ENCODE measurements at regions not wholly inside any gene's neighbourhood (a gene's known extent, or its start where the extent isn't known, plus 50 kb on each side); places are given as distances from the start of the nearest gene placed in this dataset.

DNA sequence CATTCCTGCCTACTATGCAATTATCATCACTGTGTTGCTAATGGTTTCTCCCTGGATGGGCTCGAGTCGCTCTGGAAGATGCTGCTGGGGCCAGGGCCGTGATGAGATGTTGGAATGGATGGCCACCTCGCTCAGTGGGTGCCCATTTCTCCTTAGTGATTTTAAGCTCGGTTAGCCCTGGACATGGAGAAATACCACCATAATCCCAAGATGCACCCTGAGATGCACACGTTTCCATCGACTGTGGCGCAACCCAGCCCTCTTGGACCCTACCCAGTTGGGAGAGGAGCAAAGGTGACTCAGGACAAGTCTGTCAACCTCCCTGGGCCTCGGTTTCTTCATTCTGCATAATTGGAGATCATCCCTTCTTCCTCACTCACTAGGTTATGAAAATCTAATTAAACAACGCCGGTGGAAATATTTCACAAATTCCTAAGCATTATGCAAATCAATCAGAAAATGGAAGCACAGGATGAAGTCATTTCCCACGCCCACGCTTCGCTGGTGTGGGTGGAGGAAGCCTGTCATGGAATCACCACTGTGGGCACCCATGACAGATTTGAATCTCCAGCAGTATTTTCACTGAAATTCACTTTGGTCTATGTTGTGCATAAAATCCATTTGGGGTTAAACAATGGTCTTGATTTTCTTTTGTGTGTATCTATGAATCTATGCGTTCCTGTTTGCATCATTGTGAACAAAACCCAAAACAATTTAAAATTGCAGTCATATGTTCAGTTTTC, 195.2 kb downstream of the AXIN2 start:
- peak; percentile 48 to 63 (median 51) for DNase-seq (ENCODE audit: low read depth in 3 of 3)

DNA sequence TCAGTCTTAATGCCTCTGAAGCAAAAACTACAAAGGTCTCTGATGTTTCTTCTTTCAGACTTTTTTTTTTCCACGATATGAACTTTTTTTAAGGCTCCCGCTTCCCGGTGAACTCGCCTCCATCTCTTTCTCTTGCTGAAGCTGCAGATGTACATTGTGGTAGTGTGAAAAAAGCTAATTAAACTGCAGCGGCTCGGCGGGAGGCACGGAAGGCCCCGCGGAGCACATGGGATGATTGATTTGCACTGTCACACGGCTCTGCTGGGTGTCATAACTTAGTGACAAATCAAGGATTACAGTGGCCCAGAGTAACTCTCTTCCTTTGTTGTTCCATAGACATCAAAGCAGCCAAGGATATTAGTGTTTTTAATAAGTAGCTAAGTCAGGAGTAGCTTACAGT, 196.3 kb downstream of the AXIN2 start:
- DNase-seq (ENCODE audit: low read depth in 3 of 3) = no peak

DNA sequence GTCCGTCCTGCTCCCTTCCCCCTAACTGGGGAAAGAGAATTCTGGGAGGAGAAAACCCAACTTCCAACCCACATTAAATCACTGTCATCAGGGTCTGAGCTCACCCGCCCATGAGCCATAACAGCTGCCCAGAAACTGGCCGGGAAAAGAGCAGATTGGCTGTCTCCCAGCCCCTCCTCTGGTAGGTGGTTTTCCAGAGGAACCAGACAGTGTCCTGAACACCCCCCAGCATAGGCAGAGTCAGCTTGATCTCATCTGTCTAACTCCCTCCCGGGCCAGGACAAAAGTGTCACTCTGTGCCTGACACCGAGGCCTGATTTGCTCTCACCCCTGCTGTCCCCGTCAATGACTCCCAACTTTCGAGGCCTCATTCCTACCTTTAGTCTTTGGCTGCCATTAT, 197.0 kb downstream of the AXIN2 start:
- DNase-seq (ENCODE audit: low read depth in 3 of 3) = no peak

DNA sequence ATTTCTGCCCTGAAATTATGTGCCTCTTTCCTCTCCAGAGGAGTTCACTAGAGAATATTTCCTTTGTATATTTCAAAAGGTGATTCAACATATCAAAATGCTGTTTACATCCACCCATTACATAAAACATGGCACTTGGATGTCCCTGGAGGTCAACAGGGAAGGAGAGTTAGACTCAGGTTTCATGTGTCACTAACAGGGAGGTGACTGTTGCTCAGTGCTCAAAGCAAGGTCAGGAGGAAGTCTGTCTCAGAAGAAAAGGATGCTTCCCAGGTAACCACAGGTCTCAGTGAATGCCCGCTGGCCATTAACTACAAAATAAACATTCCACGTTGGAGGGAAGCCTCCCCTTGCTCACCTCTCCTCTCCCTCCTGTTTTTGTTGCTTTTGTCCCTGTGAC, 198.6 kb downstream of the AXIN2 start:
- no peak for DNase-seq (ENCODE audit: low read depth in 3 of 3)

DNA sequence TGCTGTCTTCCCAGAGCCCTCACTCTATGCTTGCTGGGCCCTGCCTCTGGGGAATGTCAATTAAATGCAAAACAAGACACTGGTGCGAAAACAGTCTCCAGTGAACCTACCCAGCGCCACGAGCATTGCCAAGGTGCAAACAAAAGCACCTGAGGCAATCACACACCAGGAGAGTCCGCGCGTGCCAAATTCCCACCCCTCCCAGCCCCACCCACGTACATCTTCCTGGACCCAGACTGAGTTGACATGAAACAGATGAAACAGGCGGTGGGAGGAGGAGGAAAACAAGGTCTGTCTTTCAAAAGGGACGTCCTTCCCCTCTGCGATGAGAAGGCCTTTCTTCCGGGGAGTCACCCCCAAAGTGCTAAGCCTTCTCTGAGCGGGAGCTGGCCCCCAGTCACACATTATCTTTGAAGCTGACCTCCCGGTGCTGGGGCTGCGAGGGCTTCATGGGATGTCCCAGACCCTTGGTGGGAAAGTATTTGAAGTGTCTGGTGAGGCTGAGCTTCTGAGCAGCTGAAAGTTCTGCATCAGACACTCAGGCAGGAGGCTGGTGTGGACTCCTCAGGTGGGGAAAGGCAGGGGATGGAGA, 200.4 kb downstream of the AXIN2 start:
- DNase-seq (ENCODE audit: low read depth in 3 of 3) = no peak

DNA sequence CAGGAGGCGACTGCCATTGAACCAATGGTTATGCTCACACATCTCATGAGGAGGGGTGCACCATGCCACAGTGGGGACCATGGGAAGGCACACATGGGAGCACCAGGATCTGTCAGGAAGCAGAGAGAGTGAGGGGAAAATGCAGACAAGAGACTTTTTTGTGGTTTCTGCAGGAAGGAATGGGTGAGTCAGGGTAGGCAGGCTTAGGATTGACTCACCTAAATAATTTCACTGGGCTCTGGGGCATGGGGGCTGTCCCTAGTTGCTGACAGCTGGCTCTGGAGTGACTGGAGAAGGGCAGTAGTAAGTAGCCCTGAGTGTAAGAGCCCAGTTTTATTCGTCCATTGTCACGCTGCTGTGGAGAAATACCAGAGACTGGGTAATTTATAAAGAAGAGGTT, 202.4 kb downstream of the AXIN2 start:
- DNase-seq (ENCODE audit: low read depth in 3 of 3) = no peak

DNA sequence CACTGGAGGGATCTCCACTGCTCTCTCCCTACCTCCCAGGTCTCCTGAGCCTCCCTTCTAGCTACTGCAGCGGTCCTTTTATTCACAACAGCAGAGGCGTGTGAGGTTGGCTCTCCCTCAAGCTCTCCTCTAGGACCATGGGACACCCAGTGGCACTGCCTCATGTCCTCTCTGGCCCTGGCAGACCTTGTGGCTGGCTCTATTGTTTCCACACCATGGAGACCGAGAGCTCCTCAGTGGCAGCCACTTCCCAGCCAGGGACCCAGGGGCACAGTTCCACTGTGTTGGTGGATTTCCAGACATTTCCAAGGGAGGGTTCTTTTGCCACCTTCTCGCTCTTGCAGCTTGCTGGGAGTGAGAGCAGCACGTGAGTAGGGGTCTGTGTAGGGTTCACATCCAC, 204.9 kb downstream of the AXIN2 start:
- no peak for DNase-seq (ENCODE audit: low read depth in 3 of 3)

DNA sequence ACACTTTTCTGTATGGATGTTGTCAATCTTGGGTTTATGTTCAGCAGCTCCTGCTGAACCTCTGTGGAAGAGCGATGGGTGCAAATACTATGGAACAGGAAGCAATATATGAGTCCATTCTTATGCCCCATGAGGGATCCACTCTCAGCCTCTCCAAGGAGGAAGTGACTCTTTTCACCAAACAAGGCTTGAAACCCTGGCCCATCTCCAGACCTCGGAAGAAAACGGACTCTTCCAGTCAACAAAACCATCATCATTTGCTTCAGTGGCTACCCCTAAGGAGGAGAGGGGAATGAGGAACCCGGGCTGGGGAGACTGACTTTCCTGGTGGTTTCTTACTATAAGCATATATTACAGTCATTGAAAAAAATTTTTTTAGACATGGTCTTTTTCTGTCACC, 206.2 kb downstream of the AXIN2 start:
- no peak for DNase-seq (ENCODE audit: low read depth in 3 of 3)

DNA sequence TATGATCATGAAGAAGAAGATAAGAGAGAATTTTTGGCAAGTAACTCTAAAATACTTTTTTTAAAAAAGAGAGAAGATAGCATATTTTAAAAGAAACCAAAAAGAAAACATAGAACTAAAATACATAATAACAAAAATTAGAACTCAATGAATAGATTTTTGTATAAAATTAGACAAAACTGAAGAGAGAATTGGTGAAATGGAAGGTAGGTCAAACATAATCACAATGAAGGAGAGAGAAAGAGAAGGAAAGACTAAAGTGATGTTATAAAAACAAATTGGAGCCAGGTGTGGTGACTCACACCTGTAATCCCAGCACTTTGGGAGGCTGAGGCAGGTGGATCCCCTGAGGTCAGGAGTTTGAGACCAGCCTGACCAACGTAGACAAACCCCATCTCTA, 211.5 kb downstream of the AXIN2 start:
- DNase-seq (ENCODE audit: low read depth in 3 of 3) = no peak

DNA sequence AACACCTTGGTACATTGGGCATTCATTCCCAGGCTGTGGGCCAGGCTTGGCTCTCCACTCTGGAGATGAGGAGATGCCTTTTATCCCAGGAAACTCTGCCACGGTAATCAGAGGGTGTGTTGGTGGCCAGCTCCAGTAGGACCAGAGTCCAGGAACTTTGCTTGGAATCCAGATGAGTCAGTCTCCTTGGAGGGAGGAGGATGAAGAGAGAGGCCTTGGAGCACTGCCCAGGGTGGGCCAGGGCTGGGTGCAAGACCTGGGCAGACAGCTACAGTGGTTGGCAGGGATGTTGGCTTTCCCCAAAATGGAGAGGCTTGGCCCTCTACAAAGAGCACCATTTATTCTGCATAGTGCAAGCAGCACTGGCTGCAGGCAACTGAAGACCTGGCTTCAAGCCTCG, 209.0 kb downstream of the RGS9 start:
- DNase-seq (ENCODE audit: low read depth in 3 of 3) = no peak

DNA sequence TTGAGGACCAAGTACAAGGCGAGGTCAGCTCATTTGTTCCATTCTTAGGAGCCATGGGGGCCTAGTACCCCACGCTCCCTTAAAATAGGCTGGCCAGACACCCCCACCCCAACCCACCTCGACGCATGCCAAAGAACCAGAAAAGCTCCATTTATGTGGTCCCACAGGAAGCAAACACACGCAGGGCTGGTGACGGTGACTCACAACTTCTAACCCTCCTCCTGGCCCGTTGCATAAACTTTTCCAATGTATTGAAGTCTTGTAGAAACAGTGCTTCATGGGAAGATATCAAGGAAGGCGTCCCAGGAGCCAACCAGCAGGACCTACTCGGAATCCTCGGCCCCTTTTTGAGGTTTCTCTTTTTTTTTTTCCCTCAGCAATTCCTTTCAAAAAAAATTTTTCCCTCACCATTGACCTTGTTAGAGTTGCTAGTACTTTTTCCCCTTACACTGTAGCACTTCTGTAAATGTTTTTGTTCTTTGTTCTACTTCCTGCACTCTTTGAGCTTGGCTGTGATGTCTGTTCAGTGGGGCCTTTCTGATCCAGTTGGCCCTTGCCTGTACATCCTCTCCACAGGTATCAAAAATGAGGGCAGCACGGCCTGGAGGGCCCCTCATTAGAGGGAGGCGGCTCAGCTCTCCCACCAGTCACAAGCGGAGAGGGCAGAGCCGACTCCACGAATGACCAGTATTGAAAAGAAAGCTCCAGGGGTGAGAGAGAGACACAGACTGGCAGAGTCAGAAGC, 208.3 kb downstream of the RGS9 start:
- peak in 2 of 3 experiments; percentile 9 to 16 for DNase-seq (ENCODE audit: low read depth in 3 of 3)

DNA sequence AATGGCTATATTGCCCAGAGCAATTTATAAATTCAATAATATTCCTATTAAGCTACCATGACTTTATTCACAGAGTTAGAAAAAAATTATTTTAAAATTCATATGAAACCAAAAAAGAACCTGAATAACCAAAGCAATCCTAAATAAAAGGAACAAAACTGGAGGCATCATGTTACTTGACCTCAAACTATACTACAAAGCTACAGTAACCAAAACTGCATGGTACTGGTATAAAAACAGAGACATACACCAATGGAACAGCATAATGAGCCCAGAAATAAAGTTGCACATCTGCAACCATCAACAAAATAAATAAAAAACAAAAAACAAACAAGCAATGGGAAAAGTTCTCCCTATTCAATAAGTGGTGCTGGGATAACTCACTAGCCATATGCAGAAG, 203.2 kb downstream of the RGS9 start:
- DNase-seq (ENCODE audit: low read depth in 3 of 3) = no peak

DNA sequence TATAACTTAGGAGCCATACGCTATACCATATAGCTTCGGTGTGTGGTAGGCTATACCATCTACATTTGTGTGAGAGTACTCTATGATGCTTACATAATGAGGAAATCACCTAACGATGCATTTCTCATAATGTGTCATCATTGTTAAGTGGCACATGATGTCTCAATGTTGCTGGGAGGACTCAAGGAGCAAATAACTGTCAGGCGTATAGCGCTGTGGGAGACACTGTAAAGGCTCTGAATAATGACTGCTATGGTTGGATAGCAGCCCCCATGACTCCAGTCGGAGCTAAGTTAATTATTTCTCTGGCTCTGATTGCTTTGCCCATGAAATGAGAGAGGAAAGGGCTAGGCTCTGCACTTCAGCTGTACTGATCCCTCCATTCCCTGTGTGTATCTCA, 197.2 kb downstream of the RGS9 start:
- DNase-seq (ENCODE audit: low read depth in 3 of 3) = no peak

DNA sequence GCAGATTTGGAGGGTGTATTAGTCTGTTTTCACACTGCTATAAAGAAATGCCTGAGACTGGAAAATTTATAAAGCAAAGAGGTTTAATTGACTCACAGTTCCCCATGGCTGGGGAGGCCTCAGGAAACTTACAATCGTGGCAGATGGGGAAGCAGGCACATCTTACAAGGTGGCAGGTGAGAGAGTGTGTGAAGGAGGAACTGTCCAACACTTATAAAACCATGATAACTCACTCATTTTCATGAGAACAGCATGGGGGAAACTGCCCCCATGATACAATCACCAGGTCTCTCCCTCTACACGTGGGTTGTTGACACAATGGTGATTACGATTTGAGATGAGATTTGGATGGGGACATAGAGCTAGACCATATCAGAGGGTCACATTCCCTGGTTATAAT, 195.6 kb downstream of the RGS9 start:
- DNase-seq (ENCODE audit: low read depth in 3 of 3) = no peak

DNA sequence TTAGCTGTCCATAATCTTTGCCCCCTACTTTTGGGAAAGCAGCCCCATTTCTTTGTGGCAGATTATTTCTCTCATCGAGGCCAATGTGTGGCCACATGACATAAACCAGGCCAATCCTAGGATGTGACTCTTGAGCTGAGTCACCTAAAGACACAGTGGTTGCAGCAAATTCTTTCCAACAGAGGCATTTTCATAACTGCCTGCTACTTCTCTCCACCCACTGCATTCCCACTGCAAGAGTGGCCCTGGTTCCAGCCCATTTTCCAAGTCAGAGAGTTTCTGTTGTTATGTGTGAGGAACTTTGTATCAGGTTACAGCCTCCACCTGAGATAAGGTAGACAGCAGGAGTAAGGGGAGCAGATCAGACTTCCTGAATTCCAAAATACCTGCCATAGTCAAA, 195.2 kb downstream of the RGS9 start:
- no peak for DNase-seq (ENCODE audit: low read depth in 3 of 3)

DNA sequence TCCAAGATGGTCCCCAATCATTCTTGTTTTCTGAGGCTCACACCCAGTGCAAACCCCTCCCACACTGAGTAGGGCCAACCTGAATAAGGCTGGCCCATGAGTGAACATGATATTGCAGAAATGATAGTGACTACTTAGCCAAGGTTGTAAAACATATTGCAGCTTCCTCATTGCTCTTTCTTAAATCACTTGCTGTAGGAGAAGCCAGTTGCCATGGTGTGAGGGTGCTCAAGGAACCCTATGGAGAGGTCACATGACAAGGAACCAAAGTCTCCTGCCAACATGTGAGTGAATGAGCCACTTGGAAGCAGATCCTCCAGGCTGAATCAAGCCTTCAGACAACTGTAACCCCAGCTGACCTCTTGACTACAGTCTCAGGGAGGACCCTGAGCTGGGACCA, 191.4 kb downstream of the RGS9 start:
- DNase-seq (ENCODE audit: low read depth in 3 of 3) = no peak

DNA sequence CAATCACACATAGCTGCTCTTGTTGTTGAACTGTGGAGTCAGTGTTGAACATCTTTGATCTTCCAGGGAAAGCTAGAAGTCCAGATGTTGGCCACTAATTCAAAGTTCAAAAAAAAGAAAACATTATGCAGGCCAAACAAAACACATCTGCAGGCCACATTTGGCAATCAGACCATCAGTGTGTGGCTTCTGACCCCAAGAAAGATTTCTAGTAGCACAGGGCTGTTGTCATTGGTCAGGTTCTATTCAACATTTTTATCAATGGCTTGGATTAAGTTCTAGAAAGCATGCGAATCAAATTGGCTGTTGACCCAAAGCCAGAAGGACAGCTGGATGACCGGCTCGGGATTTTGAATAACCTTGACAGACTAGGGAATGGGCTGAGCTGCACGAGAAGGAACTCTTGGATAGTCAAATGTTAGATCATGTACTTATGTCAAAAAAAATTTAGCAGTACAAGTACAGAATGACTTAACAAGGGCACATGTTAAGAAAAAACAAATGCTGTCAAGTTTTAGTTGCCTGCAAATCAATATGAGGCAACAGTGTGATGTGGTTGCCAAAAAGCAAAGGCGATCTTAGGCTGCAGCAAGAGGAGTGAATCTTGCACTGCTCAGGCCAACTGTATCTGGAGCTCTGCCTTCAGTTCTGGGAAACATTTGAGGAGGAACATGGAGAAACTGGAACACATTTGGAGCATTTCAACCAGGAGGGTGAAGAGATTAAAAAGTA, 187.6 kb downstream of the RGS9 start:
- DNase-seq (ENCODE audit: low read depth in 3 of 3) = no peak

DNA sequence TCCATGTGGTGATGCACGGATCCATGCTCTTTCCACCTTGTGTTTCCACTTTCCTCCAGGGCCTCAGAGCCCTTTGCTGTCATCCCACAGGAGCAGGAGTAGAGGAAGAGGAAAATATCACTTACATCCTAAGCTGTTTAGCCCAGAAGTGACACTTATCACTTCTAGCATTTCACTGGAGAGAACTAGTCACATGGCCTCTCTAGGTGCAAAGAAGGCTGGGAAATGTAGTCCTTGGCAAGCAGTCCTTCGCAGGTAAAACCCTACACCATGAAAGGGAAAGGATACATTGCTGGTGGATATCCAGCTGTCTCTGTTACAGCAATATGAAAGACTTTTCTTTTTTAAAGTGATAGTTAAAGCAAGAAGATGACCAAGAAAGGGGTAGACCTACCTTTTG, 185.9 kb downstream of the RGS9 start:
- no peak for DNase-seq (ENCODE audit: low read depth in 3 of 3)

DNA sequence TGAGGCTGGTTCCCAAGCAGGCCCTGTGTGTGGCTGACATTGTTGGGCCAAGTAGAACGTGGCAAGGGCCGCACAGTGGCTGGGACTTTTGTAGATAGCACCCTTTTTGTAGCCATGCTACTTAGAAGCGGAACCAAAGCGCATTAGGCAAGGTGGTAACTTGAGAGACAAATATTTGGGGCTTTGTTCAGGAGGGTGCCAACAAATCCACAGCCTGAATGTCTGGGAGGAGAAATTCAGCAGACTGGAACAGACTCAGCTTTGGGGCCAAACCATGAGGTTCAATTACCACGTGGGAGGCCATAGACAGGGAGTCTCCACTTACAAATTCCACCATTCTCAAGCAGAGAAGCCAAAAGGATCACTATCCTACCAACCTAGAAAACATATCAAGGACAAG, 183.7 kb downstream of the RGS9 start:
- no peak for DNase-seq (ENCODE audit: low read depth in 3 of 3)

DNA sequence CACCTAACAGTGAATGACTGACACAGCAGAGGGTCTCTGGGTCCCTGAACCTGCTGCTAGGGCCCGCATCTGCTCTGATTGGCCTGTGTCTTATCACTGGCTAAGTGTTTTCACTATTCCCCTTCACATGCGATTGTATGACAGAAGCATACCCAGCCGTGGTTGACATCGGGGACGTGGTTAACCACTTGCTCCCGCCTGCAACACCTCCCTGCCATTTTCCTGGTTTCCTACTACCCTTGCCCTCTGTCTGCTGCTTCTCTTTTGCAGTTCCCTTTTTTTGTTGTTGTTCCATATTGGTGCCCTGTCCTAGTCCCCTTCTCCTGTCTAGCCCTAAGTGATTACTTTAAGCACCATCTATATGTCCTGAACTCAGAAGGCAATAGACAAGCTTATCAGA, 177.0 kb downstream of the RGS9 start:
- DNase-seq (ENCODE audit: low read depth in 3 of 3) = no peak

DNA sequence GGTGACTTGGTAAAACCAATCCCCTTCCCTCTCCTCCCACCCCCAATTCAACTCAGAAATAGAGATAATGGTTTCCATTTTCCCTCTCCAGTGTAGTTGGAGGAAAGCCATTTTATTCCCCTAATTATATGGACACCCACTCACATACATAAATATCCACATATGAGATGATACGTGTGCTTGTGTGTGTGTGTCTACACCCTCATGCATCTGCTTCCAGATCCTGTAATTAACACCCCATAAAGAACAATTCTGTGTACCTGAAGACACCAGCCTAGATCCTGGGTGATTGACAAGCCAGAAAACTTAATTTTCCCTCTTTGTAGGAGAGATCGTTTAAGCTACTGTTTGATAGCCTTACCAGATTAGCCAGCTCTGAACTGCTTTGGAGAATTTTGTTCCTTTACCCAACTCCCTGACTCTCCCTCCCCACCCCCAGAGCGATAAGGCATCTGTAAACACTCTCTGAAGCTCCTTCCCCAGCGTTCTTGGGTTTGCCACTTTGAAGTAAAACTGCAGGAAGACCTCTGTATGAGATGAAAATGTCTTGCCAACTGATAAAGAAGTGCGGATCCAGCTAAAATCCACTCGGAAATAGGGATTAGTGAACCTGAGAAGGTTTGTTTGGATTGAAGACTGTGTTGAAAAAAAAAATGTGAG, 175.7 kb downstream of the RGS9 start:
- DNase-seq (ENCODE audit: low read depth in 3 of 3) = no peak

DNA sequence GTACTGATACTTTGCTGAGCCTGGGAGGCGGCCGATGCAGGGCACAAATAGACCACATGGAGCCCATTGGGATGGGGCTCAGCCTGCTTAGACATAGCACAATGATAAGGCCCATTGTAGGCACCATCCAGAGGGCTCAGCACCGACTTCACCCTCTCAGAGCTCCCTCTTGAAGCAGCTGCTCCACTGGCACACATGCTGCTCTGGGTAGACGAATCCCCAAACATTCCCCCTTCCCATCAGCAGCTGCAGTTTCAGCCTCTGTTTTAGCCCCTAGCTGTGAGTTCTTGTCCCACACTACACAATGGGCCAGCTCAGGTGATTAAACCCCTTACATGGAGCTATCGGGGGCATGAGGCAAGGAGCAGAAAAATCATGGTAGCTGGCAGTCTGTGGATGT, 174.1 kb downstream of the RGS9 start:
- no peak for DNase-seq (ENCODE audit: low read depth in 3 of 3)
